GM18909 (cell line): ENCODE measurements at regions not wholly inside any gene's neighbourhood (a gene's known extent, or its start where the extent isn't known, plus 50 kb on each side); places are given as distances from the start of the nearest gene placed in this dataset.

Source experiments
- ATAC-seq: cut with Tn5 transposase; IDR thresholded peaks from one replicate; pipeline ENCODE4 v1.9.1; 2021; ENCODE audit warnings: mild to moderate bottlenecking; ENCODE audit not compliant: unreplicated experiment, poor library complexity

- ATAC-seq: no peak
Observed at GRCh38 chr21:38733972-38734546, 71.7 kb upstream of the ETS2 start.

GRCh38 chr21:38734646-38735365 is 70.9 kb upstream of the ETS2 start:
- no peak for ATAC-seq

GRCh38 chr21:38735626-38736206 is 70.0 kb upstream of the ETS2 start:
- ATAC-seq: no peak

GRCh38 chr21:38740090-38740489 is 65.6 kb upstream of the ETS2 start:
- ATAC-seq: no peak

GRCh38 chr21:38741092-38741949 is 64.4 kb upstream of the ETS2 start:
- no peak for ATAC-seq

DNA sequence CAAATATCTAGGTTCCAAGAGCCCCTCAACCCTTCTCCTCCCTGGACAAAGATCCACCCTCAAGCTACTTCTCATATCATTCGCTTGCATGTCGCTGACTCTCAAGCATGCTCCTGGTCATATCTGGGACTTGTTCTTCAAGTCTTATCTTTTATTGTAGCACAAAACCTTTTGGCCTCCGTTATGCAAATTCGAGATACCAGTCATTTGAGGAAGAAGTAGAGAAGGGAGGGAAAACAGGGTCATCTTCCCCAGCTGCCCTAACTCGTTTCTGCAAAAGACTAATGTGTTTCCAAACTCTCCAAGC is 63.8 kb upstream of the ETS2 start:
- no peak for ATAC-seq

DNA sequence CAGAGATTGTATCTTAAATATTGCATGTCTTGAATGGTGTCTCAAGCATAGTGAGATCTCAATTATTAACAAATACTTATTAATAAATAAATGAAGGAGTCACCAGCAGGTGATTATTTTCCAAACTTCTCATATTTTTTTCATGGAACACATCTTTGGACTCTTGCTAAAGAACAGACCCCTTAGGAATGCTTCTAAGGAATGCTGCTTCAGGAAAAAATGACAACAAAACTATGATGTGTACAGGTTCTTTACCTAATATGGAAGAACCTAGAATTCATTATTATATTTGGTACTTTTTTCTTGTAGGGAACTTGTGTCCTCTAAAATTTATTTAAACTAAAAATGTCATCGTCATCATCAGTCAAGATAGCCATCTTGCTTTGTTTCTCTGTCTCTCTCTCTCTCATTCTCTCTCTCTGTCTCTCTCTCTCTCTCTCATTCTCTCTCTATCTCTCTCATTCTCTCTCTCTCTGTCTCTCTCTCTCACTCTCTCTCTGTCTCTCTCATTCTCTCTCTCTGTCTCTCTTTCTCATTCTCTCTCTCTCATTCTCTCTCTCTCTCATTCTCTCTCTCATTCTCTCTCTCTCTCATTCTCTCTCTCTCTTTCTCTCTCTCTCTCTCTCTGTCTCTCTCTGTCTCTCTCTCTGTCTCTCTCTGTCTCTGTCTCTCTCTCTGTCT is 63.0 kb upstream of the ETS2 start:
- no peak for ATAC-seq

GRCh38 chr21:38743772-38744529 is 61.8 kb upstream of the ETS2 start:
- no peak for ATAC-seq

DNA sequence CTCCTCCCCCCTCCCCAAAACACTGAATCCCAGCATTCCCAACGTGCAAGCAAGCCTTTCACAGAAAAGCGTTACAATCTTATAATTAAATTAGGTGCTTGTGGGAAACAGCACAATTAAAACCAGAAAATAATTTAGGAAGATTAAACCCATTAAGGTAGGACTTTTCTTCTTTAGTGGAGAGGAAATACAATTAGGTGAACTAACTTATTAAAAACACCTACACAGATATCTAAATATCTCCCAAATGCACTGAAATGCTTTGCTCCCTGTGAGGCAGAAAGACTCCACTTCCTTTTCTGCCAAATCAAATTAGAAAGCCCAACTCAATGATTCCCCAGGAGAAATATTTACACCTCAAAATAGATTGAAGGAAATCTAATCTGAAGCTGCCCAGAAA is 60.9 kb upstream of the ETS2 start:
- ATAC-seq: no peak

DNA sequence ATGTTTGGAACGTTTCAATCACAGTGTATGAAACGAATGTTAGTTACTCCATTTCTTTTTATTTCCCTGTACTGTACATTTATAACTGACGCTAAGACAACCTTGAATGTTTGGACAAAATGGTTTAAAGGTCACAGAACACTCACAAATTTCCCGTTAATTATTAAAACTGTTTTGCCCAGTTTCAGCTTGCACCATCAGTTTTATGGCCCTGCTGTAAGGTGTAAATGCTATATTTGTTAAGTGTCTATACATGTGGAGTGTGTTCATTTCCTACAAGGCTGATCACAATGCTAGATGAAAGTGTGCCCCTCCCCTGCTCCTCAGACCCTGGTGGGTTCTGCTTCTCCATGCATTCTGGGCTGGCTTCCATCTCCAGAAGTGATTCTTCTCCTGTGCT is 57.9 kb upstream of the ETS2 start:
- no peak for ATAC-seq

GRCh38 chr21:38751379-38752050 is 54.2 kb upstream of the ETS2 start:
- no peak for ATAC-seq

DNA sequence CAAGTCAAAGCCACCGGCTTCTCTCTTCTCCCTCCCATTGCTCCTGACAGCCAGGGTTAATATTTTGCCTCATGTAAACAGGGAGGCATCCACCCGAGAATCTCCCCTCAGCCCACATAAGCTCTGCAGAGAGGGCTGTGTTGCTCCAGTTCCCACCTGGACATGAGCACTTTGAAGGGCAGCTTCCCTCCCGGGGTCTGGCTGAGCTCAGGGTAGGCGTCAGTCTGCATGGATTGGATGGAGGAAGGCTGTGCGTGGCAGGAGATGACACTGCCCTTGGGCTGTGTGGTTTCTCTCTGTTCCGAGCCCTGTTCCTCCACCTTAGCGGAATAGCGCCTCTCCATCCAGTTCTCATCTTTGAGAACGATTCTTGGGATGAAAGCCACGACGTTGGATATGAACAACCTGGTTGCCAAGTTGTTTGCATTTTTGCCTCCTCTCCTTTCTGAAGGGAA is 53.7 kb upstream of the ETS2 start:
- no peak for ATAC-seq

DNA sequence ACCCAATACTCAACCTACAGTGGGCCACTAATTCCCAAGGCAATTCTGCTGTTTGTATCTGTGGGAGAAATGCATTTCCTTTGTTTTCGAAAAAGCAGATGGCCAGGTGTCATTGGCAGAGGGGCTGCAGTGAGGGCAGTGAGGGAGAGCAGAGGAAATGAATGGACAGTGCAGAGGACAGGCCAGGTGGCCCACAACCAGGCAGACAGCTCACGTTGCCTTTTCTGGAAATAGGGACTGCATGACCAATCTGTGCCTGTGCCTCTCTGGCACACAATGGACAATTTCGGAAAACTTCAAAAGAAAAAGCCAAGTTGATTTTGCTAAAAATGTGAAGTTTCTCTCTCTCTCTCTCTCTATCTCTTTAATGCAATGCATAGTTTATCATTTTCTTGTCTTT is 52.6 kb upstream of the ETS2 start:
- no peak for ATAC-seq

- no peak for ATAC-seq
Observed at GRCh38 chr21:38753557-38753971, 52.2 kb upstream of the ETS2 start.
